ENCODE measurements at regions not wholly inside any gene's neighbourhood (a gene's known extent, or its start where the extent isn't known, plus 50 kb on each side); places are given as distances from the start of the nearest gene placed in this dataset.

DNA sequence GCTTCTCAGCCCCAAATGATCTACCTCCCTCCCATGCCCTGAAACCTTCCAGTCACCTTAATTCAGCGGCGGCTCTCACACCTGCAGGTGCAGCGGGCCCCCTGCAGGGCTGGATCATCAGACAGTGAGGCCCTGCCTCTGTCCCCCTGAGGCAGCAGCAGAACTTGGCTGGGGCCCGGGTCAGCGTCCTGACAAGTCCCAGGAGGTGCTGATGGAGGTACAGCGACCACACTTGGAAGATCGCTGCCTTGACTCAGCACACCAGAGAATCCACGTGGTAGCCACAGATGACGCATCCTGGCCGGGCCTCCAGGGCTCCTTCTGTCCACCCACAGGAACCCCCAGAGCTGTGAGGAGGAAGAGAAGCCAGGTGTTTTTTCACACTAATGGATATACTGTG is 116.4 kb upstream of the THBS2 start:
- H3K27me3 ChIP-seq, result no peaks in the 10 kb centered on the region
- H3K36me3 ChIP-seq, result no peaks in the 10 kb centered on the region
- no peak for DNase-seq (ENCODE audit: low spot score)
- H3K27ac ChIP-seq, result no peak overlapping the region
- peaks cover 0 to 6% of the 10 kb centered on the region in 2 donors for H3K9me3 ChIP-seq
- H3K4me3 ChIP-seq, result no peak overlapping the region
- TF ChIP-seq, protein P1, sequence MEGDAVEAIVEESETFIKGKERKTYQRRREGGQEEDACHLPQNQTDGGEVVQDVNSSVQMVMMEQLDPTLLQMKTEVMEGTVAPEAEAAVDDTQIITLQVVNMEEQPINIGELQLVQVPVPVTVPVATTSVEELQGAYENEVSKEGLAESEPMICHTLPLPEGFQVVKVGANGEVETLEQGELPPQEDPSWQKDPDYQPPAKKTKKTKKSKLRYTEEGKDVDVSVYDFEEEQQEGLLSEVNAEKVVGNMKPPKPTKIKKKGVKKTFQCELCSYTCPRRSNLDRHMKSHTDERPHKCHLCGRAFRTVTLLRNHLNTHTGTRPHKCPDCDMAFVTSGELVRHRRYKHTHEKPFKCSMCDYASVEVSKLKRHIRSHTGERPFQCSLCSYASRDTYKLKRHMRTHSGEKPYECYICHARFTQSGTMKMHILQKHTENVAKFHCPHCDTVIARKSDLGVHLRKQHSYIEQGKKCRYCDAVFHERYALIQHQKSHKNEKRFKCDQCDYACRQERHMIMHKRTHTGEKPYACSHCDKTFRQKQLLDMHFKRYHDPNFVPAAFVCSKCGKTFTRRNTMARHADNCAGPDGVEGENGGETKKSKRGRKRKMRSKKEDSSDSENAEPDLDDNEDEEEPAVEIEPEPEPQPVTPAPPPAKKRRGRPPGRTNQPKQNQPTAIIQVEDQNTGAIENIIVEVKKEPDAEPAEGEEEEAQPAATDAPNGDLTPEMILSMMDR (IDR thresholded peaks at IDR 0.05), result no peak
- no peaks in the 10 kb centered on the region for H3K4me1 ChIP-seq

DNA sequence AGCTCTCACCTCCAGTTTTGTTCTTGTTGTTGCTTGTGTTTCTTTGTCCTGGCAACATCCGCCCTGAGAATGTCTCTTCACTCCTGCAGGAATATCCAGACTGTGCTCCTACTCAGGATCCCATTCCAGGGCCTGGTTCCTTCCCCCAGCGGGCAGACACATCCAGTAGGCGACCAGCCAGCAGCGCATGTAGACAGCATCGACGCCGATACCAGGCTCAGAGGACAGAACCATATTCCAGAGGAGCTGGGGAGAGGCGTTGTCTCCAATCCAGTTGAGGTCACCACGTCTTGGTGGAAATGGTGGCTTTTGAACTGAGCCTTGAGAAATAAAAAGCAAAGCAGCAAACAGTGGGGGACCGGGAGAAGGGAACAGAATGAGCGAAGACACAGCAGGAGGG is 114.6 kb upstream of the THBS2 start:
- TF ChIP-seq, protein P1 (IDR thresholded peaks at IDR 0.05), result no peak
- no peak for DNase-seq (ENCODE audit: low spot score)
- H3K27ac ChIP-seq, result no peak overlapping the region

DNA sequence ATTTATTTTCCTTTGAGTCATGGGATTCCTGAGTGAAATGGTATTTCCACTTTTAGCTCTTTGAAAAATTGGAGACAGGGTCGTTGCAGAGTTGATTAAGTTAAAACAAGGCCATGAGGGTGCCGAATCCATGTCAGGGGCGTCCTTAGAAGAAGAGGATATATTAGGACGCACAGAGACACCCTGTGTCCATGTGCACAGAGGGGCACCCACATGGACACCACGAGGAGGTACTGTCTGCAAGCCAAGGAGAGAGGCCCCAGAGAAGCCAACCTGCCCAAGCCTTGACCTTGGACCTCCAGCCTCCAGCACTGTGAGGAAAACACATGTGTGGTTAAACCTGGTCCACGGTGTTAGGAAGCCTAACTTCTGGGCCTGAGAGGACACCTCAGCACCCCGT is 113.9 kb upstream of the THBS2 start:
- Histone ChIP-seq H3K4me1 (no peaks in the 10 kb centered on the region), H3K27me3 (no peaks in the 10 kb centered on the region), H3K9me3 (no peaks in the 10 kb centered on the region), H3K36me3 (no peaks in the 10 kb centered on the region), H3K4me3 (no peak overlapping the region), H3K27ac (no peak overlapping the region)
- TF ChIP-seq, protein P1 (IDR thresholded peaks at IDR 0.05), result no peak
- no peak for DNase-seq (ENCODE audit: low spot score)

More for the DNA sequence above, 114.6 kb upstream of the THBS2 start:
- H3K4me1 ChIP-seq, result no peaks in the 10 kb centered on the region
- H3K4me3 ChIP-seq, result no peak overlapping the region
- H3K9me3 ChIP-seq, result no peaks in the 10 kb centered on the region
- no peaks in the 10 kb centered on the region for H3K27me3 ChIP-seq
- no peaks in the 10 kb centered on the region for H3K36me3 ChIP-seq

DNA sequence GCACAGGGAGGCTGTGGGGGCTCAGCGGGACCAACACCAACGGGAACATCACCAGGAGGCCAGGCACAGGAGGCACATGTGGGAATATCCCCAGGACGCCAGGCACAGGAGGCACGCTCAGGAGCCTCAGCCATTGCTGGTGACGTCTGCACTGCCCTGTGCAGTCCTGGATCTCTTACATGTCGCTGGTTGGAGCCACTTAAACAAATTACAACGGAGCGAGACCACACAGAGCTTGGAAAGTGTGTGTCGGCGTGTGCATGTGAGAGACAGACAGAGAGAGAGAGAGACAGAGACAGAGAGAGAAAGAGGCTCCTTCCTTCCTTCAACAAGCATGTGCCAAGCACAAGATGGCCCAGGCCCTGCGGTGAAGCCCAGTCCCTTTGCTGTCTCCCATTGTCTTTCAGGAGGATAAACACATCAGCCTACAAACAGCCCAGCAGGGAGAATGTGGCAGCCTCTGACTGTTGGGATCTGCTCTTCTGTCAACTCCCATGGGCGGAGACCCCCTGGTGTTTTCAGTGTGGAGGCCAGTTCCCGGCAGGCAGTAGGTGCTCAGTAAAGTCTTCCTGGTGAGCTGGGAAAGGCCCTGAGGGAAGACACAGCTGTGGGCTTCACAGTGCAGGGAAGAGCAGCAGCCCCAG is 112.7 kb upstream of the THBS2 start:
- Histone ChIP-seq H3K36me3 (no peaks in the 10 kb centered on the region), H3K27ac (no peak overlapping the region), H3K4me3 (no peak overlapping the region), H3K27me3 (no peaks in the 10 kb centered on the region), H3K9me3 (no peaks in the 10 kb centered on the region), H3K4me1 (no peaks in the 10 kb centered on the region)
- no peak for DNase-seq (ENCODE audit: low spot score)
- TF ChIP-seq, protein P1 (IDR thresholded peaks at IDR 0.05), result no peak

DNA sequence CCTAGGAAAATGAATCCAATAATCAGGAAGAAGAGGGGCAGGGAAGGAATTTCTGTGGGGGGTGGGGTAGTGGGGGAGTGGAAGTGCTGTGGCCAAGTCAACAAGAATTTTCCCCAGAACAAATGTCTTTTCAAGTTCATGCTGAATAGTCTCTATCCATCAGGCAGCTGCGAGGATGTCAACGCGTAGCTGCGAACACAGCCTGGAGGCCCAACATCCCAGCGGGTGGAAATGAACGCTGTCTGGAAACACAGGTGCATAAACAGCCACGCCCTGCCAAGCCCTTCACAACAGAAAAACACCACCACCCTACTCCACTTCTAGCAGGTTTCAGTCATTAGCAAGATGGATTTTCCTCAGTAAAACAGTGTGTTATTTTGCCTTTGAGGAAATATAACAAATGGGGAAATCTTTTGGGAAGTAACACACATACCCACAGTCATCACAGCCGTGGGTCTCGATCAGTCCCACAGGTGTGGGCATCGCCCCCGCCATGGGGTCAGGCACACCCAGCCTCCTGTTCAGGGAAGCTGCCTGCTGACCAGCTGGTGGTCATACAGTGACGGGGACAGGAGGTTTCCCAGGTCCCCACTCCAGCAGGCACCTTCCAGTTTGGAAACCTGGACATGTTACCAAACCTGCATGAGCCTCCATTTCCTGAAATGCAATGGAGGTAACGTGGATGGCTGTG is 112.1 kb upstream of the THBS2 start:
- no peaks in the 10 kb centered on the region for H3K27me3 ChIP-seq
- no peaks in the 10 kb centered on the region for H3K4me1 ChIP-seq
- no peaks in the 10 kb centered on the region for H3K36me3 ChIP-seq
- TF ChIP-seq, protein P1 (IDR thresholded peaks at IDR 0.05), result no peak
- H3K9me3 ChIP-seq, result no peaks in the 10 kb centered on the region
- no peak for DNase-seq (ENCODE audit: low spot score)
- H3K27ac ChIP-seq, result no peak overlapping the region
- no peak overlapping the region for H3K4me3 ChIP-seq
